ENCODE measurements at regions not wholly inside any gene's neighbourhood (a gene's known extent, or its start where the extent isn't known, plus 50 kb on each side); places are given as distances from the start of the nearest gene placed in this dataset.

GRCh38 chr5:162801235-162801634 is 636.2 kb upstream of the CCNG1 start:
- TF ChIP-seq FOXA1 (IDR thresholded peaks at IDR 0.05), result no peak
- TF ChIP-seq SP1 (IDR thresholded peaks at IDR 0.05), result no peak
- TF ChIP-seq FOXK2 (IDR thresholded peaks at IDR 0.05), result no peak
- no peak for TF ChIP-seq FOXM1 (IDR thresholded peaks at IDR 0.05; ENCODE audit: borderline replicate concordance)
- no peak for TF ChIP-seq TARDBP (IDR thresholded peaks at IDR 0.05)
- TF ChIP-seq BHLHE40 (IDR thresholded peaks at IDR 0.05; ENCODE audit: borderline replicate concordance), result no peak
- no peak for TF ChIP-seq ZNF384 (IDR thresholded peaks at IDR 0.05)
- TF ChIP-seq ELF4 (IDR thresholded peaks at IDR 0.05), result no peak
- no peak for TF ChIP-seq HDGF (IDR thresholded peaks at IDR 0.05; ENCODE audit: borderline replicate concordance)
- no peak for TF ChIP-seq PKNOX1 (IDR thresholded peaks at IDR 0.05)
- no peak for TF ChIP-seq SUZ12 (IDR thresholded peaks at IDR 0.05)
- TF ChIP-seq CTBP1 (IDR thresholded peaks at IDR 0.05; ENCODE audit: borderline replicate concordance), result no peak
- TF ChIP-seq L3MBTL2 (conservative IDR thresholded peaks at IDR 0.05), result no peak
- no peak for TF ChIP-seq LEF1 (IDR thresholded peaks at IDR 0.05; ENCODE audit: borderline replicate concordance)

Measured in HEK293T (cell line).